HCT116 (cell line): ENCODE measurements at regions not wholly inside any gene's neighbourhood (a gene's known extent, or its start where the extent isn't known, plus 50 kb on each side); places are given as distances from the start of the nearest gene placed in this dataset.

ENCODE experiments used
- ATAC-seq: fragments of 200-7000 bp; cut with Tn5 transposase; 2 replicates; pipeline ENCODE4 v1.9.1; 2020; ENCODE audit warnings: mild to moderate bottlenecking, moderate library complexity
- BruUV-seq: library from RNA; stranded (reverse); fragments of 400-500 nt; replicated peaks from 2 replicates; lab custom pipeline; 2021; lab: Mats Ljungman, UMichigan
- CTCF ChIA-PET: fragments of 300-600 bp; sonication (Branson Sonifier 250); formaldehyde crosslinking; loops from one replicate; lab custom pipeline; 2021; ENCODE audit warnings: antibody characterized with exemption; lab: Charles Lee
- POLR2A ChIA-PET: fragments of 300-600, 350-600 bp; sonication (Branson Sonifier 250); formaldehyde crosslinking; loops from one replicate; lab custom pipeline; 2021; ENCODE audit warnings: antibody characterized with exemption; lab: Charles Lee
- RAD21 ChIA-PET, 2 experiments: fragments of 300-600 bp; sonication (Branson Sonifier 250); formaldehyde crosslinking; loops; one replicate each; lab custom pipeline; 2023; ENCODE audit warnings: low total read pairs in 2 of 2; ENCODE audit not compliant: uncharacterized antibody in 2 of 2, unreplicated experiment in 2 of 2, low non-redundant PET in 1 of 2; lab: Charles Lee
- DNase-seq: peaks from one replicate; pipeline ENCODE4 v3.0.0-alpha.2; 2010; ENCODE audit warnings: low read depth, low spot score
- H2AFZ ChIP-seq: fragments of 200-600 bp; shearing (Covaris generic), sonication (generic); 2 replicates; pipeline ENCODE4 v1.6.1; 2017; ENCODE audit warnings: low read depth, mixed run types, mixed read lengths, antibody characterized with exemption, low read length; ENCODE audit not compliant: poor library complexity, severe bottlenecking
- H3K27ac ChIP-seq: 2 replicates; pipeline ENCODE4 v1.5.1; 2012; ENCODE audit warnings: low read depth, low read length
- H3K27me3 ChIP-seq: fragments of 200-600 bp; sonication (generic); 2 replicates; pipeline ENCODE4 v1.6.1; 2016; ENCODE audit warnings: mixed run types, low read length, mixed read lengths; ENCODE audit not compliant: insufficient read depth
- H3K36me3 ChIP-seq, 2 experiments: fragments of 200-500 bp in 1 of 2; fragments of 200-600 bp in 1 of 2; sonication (Bioruptor generic) in 1 of 2; sonication (generic) in 1 of 2; 2 replicates each; pipeline versions ENCODE4 v1.5.1 to v1.6.1; 2014 to 2016; ENCODE audit warnings: low read length in 2 of 2, inconsistent platforms in 1 of 2, mixed read lengths in 1 of 2, mixed run types in 1 of 2; ENCODE audit not compliant: insufficient read depth in 2 of 2, control insufficient read depth in 1 of 2
- H3K4me1 ChIP-seq, 2 experiments: fragments of 200-600 bp in 1 of 2; sonication (generic) in 1 of 2; 2 replicates each; pipeline versions ENCODE4 v1.5.1 to v1.6.1; 2012 to 2017; ENCODE audit warnings: low read length in 2 of 2, inconsistent platforms in 1 of 2, mild to moderate bottlenecking in 1 of 2, mixed read lengths in 1 of 2, mixed run types in 1 of 2, moderate library complexity in 1 of 2; ENCODE audit not compliant: insufficient read depth in 2 of 2, control insufficient read depth in 1 of 2
- H3K4me2 ChIP-seq: fragments of 200-600 bp; sonication (generic); 2 replicates; pipeline ENCODE4 v1.6.1; 2017; ENCODE audit warnings: mixed run types, low read length, mixed read lengths
- H3K4me3 ChIP-seq, 2 experiments: fragments of 200-600 bp in 1 of 2; sonication (generic) in 1 of 2; replicated peaks in 1 of 2; 2 replicates each; pipeline ENCODE4 v1.5.1; 2011 to 2016; ENCODE audit warnings: low read length in 2 of 2, control low read depth in 1 of 2, low read depth in 1 of 2, mild to moderate bottlenecking in 1 of 2, mixed read lengths in 1 of 2, mixed run types in 1 of 2
- H3K79me2 ChIP-seq: fragments of 200-600 bp; sonication (generic); 2 replicates; pipeline ENCODE4 v1.6.1; 2017; ENCODE audit warnings: mild to moderate bottlenecking, mixed run types, low read length, moderate library complexity, mixed read lengths; ENCODE audit not compliant: insufficient read depth
- H3K9ac ChIP-seq: fragments of 200-600 bp; sonication (generic); 2 replicates; pipeline ENCODE4 v1.6.1; 2016; ENCODE audit warnings: low read length, mixed read lengths
- H3K9me2 ChIP-seq: fragments of 200-600 bp; sonication (generic), shearing (Covaris generic); 2 replicates; pipeline ENCODE4 v1.6.1; 2017; ENCODE audit warnings: mixed run types, mild to moderate bottlenecking, moderate library complexity; ENCODE audit not compliant: insufficient read depth
- H3K9me3 ChIP-seq, 2 experiments: fragments of 200-500 bp in 1 of 2; fragments of 200-600 bp in 1 of 2; sonication (Bioruptor generic) in 1 of 2; sonication (generic) in 1 of 2; 2 replicates each; pipeline ENCODE4 v1.6.1; 2014 to 2017; ENCODE audit warnings: low read length in 2 of 2, mixed read lengths in 2 of 2, inconsistent platforms in 1 of 2, low read depth in 1 of 2, mild to moderate bottlenecking in 1 of 2, mixed run types in 1 of 2, moderate library complexity in 1 of 2; ENCODE audit not compliant: control insufficient read depth in 1 of 2, insufficient read depth in 1 of 2
- H4K20me1 ChIP-seq: fragments of 200-600 bp; sonication (generic), shearing (Covaris generic); 2 replicates; pipeline ENCODE4 v1.6.1; 2017; ENCODE audit warnings: mixed run types, mild to moderate bottlenecking, moderate library complexity; ENCODE audit not compliant: insufficient read depth
- CBX3 ChIP-seq: IDR thresholded peaks from 2 replicates; pipeline ENCODE4 v1.6.1; 2012; ENCODE audit warnings: low read depth
- CEBPB ChIP-seq: IDR thresholded peaks from 2 replicates; pipeline ENCODE4 v1.6.1; 2012; ENCODE audit warnings: low read depth
- EZH2 ChIP-seq: fragments of 200-600 bp; sonication (generic); IDR thresholded peaks from 2 replicates; pipeline ENCODE4 v1.6.1; 2017; ENCODE audit warnings: antibody characterized with exemption, mixed run types
- FOSL1 ChIP-seq: IDR thresholded peaks from 2 replicates; pipeline ENCODE4 v1.6.1; 2012; ENCODE audit warnings: low read depth
- JUND ChIP-seq: IDR thresholded peaks from 2 replicates; pipeline ENCODE4 v1.6.1; 2012
- RAD21 ChIP-seq: IDR thresholded peaks from 2 replicates; pipeline ENCODE4 v1.6.1; 2012; ENCODE audit warnings: low read depth, mild to moderate bottlenecking
- SP1 ChIP-seq: IDR thresholded peaks from 2 replicates; pipeline ENCODE4 v1.6.1; 2012; ENCODE audit warnings: low read depth
- YY1 ChIP-seq: IDR thresholded peaks from 2 replicates; pipeline ENCODE4 v1.6.1; 2011; ENCODE audit warnings: low read length, low read depth, moderate library complexity, mild to moderate bottlenecking; ENCODE audit not compliant: insufficient replicate concordance; ENCODE audit errors: extremely low read depth
- ZFX ChIP-seq: fragments of 450-650 bp; IDR thresholded peaks from 2 replicates; pipeline ENCODE4 v1.6.1; 2017
- ZNF274 ChIP-seq: fragments of 200-500 bp; sonication (Bioruptor generic); IDR thresholded peaks from 2 replicates; pipeline ENCODE4 v1.6.1; 2014; ENCODE audit warnings: mild to moderate bottlenecking, low read depth, low read length, inconsistent platforms
- intact Hi-C: fragments of 100-400 bp; cut with micrococcal nuclease; formaldehyde crosslinking; loops from 2 replicates; pipeline ENCODE4 v1.10.0; 2022
- TF ChIP-seq, protein P1 (sequence below): IDR thresholded peaks from 2 replicates; pipeline ENCODE4 v1.6.1; 2012
- TF ChIP-seq, protein P2 (sequence below): IDR thresholded peaks from 2 replicates; pipeline ENCODE4 v1.6.1; 2012

DNA sequence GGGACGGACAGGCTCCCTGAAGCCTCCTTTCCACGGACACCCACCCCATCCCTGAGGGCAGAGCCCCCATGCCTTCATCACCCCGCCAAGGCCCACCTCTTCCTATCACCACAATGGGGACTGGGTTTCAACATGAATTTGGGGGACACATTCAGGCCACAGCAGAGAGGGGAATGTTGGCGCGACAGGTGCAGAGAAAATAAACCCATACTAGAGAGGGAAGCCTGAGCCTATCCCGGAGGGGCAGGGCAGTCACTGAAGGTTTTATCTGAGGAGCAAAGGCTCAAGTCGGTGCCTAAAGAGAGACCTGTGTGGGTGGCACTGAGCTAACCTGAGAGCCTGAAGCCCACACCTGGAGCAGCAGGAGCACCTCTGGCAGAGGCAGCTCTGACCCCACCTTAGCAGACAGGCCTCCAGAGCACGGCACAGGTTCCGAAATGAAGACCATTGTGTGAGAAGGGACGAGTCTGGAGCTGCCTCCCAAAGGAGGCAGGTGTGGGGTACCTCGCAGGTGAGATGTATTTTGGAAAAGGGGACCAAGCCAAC lies 180.6 kb upstream of the PDE10A start:
- TF ChIP-seq JUND, result no peak
- no peak for TF ChIP-seq CEBPB
- TF ChIP-seq RAD21, result no peak
- TF ChIP-seq, all 23 proteins: peak for 0
- no peaks in the 10 kb centered on the region for H3K9me2 ChIP-seq
- no peak overlapping the region for H3K4me2 ChIP-seq
- ChIA-PET POLR2A (no interaction called here), CTCF (no interaction called here), RAD21 (no interaction called here)
- no peaks in the 10 kb centered on the region for H4K20me1 ChIP-seq
- ATAC-seq (no peak), DNase-seq (no peak)
- H3K36me3 ChIP-seq, result no peaks in the 10 kb centered on the region
- no peaks in the 10 kb centered on the region for H3K4me1 ChIP-seq
- intact Hi-C loops, result no loop called here
- no TSS peak for BruUV-seq
- no peaks in the 10 kb centered on the region for H3K79me2 ChIP-seq
- no peaks in the 10 kb centered on the region for H3K9me3 ChIP-seq
- no peak overlapping the region for H2AFZ ChIP-seq
- no peak overlapping the region for H3K4me3 ChIP-seq
- no peak overlapping the region for H3K27ac ChIP-seq
- no peak overlapping the region for H3K9ac ChIP-seq
- H3K27me3 ChIP-seq, result no peaks in the 10 kb centered on the region

DNA sequence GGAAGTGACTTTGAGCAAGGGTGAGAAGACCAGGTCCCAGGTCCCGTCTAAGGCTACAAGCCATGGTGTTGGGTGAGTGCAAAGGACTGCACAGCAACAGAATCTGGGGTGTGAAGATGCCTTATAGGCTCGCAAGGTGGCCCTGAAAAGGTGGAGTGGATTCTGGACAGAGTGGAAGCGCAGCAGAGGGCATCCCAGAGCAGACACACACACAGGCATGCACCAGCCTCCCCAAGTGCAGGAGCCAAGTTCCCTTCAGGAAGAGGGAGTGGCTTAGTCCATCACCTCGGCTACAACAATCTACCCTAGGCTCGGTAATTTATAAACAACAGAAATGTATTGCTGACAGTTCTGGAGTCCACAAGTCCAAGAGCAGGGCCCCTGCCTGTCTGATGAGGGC lies 180.1 kb upstream of the PDE10A start:
- H3K4me3 ChIP-seq, result no peak overlapping the region
- H3K36me3 ChIP-seq, result no peaks in the 10 kb centered on the region
- TF ChIP-seq ZFX (no peak), CBX3 (no peak), ZNF274 (no peak), SP1 (no peak), RAD21 (no peak), FOSL1 (no peak), YY1 (no peak), EZH2 (no peak)
- TF ChIP-seq, protein P1, sequence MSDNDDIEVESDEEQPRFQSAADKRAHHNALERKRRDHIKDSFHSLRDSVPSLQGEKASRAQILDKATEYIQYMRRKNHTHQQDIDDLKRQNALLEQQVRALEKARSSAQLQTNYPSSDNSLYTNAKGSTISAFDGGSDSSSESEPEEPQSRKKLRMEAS, result no peak
- TF ChIP-seq, protein P2, sequence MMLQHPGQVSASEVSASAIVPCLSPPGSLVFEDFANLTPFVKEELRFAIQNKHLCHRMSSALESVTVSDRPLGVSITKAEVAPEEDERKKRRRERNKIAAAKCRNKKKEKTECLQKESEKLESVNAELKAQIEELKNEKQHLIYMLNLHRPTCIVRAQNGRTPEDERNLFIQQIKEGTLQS, result no peak
- H2AFZ ChIP-seq, result no peak overlapping the region
- ChIA-PET CTCF (no interaction called here), POLR2A (no interaction called here), RAD21 (no interaction called here)
- intact Hi-C loops, result no loop called here
- no peaks in the 10 kb centered on the region for H3K9me3 ChIP-seq
- ATAC-seq, result no peak
- H3K27me3 ChIP-seq, result no peaks in the 10 kb centered on the region
- H3K4me1 ChIP-seq, result no peaks in the 10 kb centered on the region
- no peak overlapping the region for H3K4me2 ChIP-seq
- no TSS peak for BruUV-seq
- no peaks in the 10 kb centered on the region for H4K20me1 ChIP-seq
- no peak overlapping the region for H3K9ac ChIP-seq
- no peak overlapping the region for H3K27ac ChIP-seq
- H3K79me2 ChIP-seq, result no peaks in the 10 kb centered on the region
- H3K9me2 ChIP-seq, result no peaks in the 10 kb centered on the region
- DNase-seq, result no peak
